ENCODE measurements at regions not wholly inside any gene's neighbourhood (a gene's known extent, or its start where the extent isn't known, plus 50 kb on each side); places are given as distances from the start of the nearest gene placed in this dataset.

- TF ChIP-seq, protein P1, sequence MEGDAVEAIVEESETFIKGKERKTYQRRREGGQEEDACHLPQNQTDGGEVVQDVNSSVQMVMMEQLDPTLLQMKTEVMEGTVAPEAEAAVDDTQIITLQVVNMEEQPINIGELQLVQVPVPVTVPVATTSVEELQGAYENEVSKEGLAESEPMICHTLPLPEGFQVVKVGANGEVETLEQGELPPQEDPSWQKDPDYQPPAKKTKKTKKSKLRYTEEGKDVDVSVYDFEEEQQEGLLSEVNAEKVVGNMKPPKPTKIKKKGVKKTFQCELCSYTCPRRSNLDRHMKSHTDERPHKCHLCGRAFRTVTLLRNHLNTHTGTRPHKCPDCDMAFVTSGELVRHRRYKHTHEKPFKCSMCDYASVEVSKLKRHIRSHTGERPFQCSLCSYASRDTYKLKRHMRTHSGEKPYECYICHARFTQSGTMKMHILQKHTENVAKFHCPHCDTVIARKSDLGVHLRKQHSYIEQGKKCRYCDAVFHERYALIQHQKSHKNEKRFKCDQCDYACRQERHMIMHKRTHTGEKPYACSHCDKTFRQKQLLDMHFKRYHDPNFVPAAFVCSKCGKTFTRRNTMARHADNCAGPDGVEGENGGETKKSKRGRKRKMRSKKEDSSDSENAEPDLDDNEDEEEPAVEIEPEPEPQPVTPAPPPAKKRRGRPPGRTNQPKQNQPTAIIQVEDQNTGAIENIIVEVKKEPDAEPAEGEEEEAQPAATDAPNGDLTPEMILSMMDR (IDR thresholded peaks at IDR 0.05 in 8 of 11, conservative IDR thresholded peaks at IDR 0.05 in 3 of 11) = peak; percentile 28 to 79 (median 62)
- no peak for TF ChIP-seq POLR2A (IDR thresholded peaks at IDR 0.05)
- TF ChIP-seq POLR2AphosphoS5 (IDR thresholded peaks at IDR 0.05) = no peak
Measured at GRCh38 chrX:27186671-27187070, 276.5 kb downstream of the PPP4R3C start.
